ENCODE measurements at regions not wholly inside any gene's neighbourhood (a gene's known extent, or its start where the extent isn't known, plus 50 kb on each side); places are given as distances from the start of the nearest gene placed in this dataset.
A peak's percentile ranks its signal among the peaks of the same experiment; 100 is the strongest.

DNA sequence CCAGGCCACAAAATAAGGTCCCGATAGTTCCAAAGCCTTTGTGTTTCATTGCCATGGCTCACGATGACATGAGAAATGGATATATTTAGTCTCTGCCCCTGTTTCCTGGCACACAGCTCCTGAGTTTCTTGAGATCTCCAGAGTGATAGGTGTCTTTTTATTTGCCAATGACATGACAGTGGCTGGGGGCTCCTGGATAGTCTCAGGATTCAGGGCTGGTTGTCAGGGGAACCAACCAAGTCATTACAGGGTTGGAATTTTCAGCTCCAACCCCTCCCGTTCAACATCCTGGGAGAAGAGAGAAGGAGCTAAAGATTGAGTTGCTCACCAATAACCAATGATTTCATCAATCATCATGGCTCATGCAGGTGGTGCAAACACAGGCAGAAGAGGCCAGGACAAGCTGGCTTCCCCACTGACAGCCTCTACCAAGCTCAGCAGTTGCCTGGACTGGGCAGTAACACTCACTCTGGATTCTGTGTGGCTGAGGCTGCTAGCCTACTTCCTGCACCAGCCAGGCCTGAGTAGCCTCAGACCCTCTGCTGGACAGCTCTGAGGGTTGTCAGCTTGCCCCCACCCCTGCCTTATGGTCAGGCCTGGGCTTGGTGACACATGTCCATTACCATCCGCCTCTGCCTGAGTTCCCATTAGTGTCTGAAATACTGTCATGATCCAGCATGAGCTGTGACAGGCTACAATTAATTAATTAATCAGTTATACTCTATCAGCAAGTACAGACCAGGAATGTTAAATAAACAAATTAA, 534.4 kb upstream of the CDH5 start:
- Histone ChIP-seq H3K56ac (replicated peaks; ENCODE audit: insufficient read length, low read depth, low read length) (no peak overlapping the region), H2AK5ac (ENCODE audit: low read depth, low read length) (no peak overlapping the region), H3K18ac (ENCODE audit: extremely low read depth, low read length) (no peak overlapping the region), H4K5ac (ENCODE audit: insufficient read length, low read depth, low read length) (no peak overlapping the region), H3K23me2 (ENCODE audit: low read depth, low read length) (no peaks in the 10 kb centered on the region), H3K4me1 (replicated peaks in 1 of 4; ENCODE audit: control insufficient read depth in 3 of 4, insufficient read depth in 4 of 4, low read length in 3 of 4) (peaks cover 0 to 2% (median 0%) of the 10 kb centered on the region in 4 experiments; a peak in 1 of 7 replicates), H3K9me3 (ENCODE audit: insufficient read depth in 2 of 2, low read depth in 1 of 2, low read length in 1 of 2) (no peaks in the 10 kb centered on the region), H3K36me3 (ENCODE audit: control insufficient read depth in 2 of 4, insufficient read depth in 4 of 4, low read length in 3 of 4) (no peaks in the 10 kb centered on the region), H3K4me3 (ENCODE audit: extremely low read depth in 1 of 4, insufficient read depth in 2 of 4, low read depth in 3 of 4, low read length in 4 of 4) (no peak overlapping the region), H2AFZ (ENCODE audit: low read length) (no peak overlapping the region; the same call in 1 of the 2 replicates), H4K20me1 (replicated peaks in 1 of 2; ENCODE audit: control insufficient read depth in 1 of 2, insufficient read depth in 2 of 2, low read length in 2 of 2) (no peaks in the 10 kb centered on the region), H3K9ac (replicated peaks in 1 of 4; ENCODE audit: extremely low read depth in 1 of 4, low read depth in 3 of 4, low read length in 3 of 4) (no peak overlapping the region), H3K79me2 (ENCODE audit: control insufficient read depth in 1 of 2, insufficient read depth in 2 of 2, low read length in 2 of 2) (no peaks in the 10 kb centered on the region), H2BK5ac (ENCODE audit: low read depth, low read length) (no peak overlapping the region), H2BK12ac (ENCODE audit: low read depth, low read length) (no peak overlapping the region), H3K14ac (ENCODE audit: insufficient read length) (no peak overlapping the region), H2BK120ac (replicated peaks; ENCODE audit: low read depth, low read length) (no peak overlapping the region), H3K27ac (ENCODE audit: low read depth, low read length) (no peak overlapping the region), H2BK20ac (ENCODE audit: low read length) (0 out of 2 replicates have a peak overlapping the region, but pooled peaks have one; percentile 1), H3K27me3 (replicated peaks in 1 of 4; ENCODE audit: control insufficient read depth in 3 of 4, extremely low read depth in 1 of 4, insufficient read depth in 3 of 4, low read length in 3 of 4) (no peaks in the 10 kb centered on the region), H3K4me2 (ENCODE audit: insufficient read depth in 1 of 2, low read depth in 2 of 2, low read length in 2 of 2) (no peak overlapping the region), H4K91ac (replicated peaks; ENCODE audit: insufficient read length, low read length) (no peak overlapping the region), H3K4ac (replicated peaks; ENCODE audit: insufficient read length, low read depth, low read length) (no peak overlapping the region), H2BK15ac (ENCODE audit: low read length) (no peak overlapping the region; the same call in 1 of the 2 replicates), H3K23ac (ENCODE audit: insufficient read length) (no peak overlapping the region), H4K8ac (ENCODE audit: extremely low read depth, insufficient read depth, low read length) (no peak overlapping the region), H3K79me1 (ENCODE audit: low read depth, low read length) (no peaks in the 10 kb centered on the region)
- 91% methylated on average over 4 of the region's 4 CpGs; no CpG with 5 or more reads in 1 of the 2 experiments for WGBS, 2 experiments (ENCODE audit: extremely low coverage in 1 of 2, insufficient coverage in 1 of 2, insufficient read length in 1 of 2, insufficient replicate concordance in 2 of 2, low coverage in 1 of 2, low lambda C conversion rate in 2 of 2, missing lambda C conversion rate in 1 of 2)
- ChIA-PET POLR2A (ENCODE audit: partially characterized antibody) (no interaction called here), CTCF (ENCODE audit: partially characterized antibody) (interaction anchor here (0.6 to 1.7 kb wide), 5 partner anchors 13 to 254 kb away, joined by 3 to 4 read pairs (median 3); no protein-coding TSS in a partner anchor)
- DNase-seq (ENCODE audit: low read depth in 1 of 2, low spot score in 2 of 2) = no peak
- no peak for FAIRE-seq
- TF ChIP-seq SIX5 (IDR thresholded peaks at IDR 0.05; ENCODE audit: low read depth, low read length) = no peak
- no peak for TF ChIP-seq RNF2 (IDR thresholded peaks at IDR 0.05; ENCODE audit: borderline replicate concordance, low read depth, low read length, missing control alignments, poor library complexity, severe bottlenecking)
- TF ChIP-seq CREB1 (IDR thresholded peaks at IDR 0.05) = no peak
- no peak for TF ChIP-seq SIN3A (conservative IDR thresholded peaks at IDR 0.05 in 1 of 2, IDR thresholded peaks at IDR 0.05 in 1 of 2; ENCODE audit: low read depth in 1 of 2, low read length in 2 of 2)
- TF ChIP-seq PHF8 (conservative IDR thresholded peaks at IDR 0.05; ENCODE audit: low read depth, low read length) = no peak
- TF ChIP-seq GABPA (IDR thresholded peaks at IDR 0.05; ENCODE audit: borderline replicate concordance, insufficient read depth, low read length) = no peak
- TF ChIP-seq, protein P1, sequence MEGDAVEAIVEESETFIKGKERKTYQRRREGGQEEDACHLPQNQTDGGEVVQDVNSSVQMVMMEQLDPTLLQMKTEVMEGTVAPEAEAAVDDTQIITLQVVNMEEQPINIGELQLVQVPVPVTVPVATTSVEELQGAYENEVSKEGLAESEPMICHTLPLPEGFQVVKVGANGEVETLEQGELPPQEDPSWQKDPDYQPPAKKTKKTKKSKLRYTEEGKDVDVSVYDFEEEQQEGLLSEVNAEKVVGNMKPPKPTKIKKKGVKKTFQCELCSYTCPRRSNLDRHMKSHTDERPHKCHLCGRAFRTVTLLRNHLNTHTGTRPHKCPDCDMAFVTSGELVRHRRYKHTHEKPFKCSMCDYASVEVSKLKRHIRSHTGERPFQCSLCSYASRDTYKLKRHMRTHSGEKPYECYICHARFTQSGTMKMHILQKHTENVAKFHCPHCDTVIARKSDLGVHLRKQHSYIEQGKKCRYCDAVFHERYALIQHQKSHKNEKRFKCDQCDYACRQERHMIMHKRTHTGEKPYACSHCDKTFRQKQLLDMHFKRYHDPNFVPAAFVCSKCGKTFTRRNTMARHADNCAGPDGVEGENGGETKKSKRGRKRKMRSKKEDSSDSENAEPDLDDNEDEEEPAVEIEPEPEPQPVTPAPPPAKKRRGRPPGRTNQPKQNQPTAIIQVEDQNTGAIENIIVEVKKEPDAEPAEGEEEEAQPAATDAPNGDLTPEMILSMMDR (IDR thresholded peaks at IDR 0.05; ENCODE audit: control extremely low read depth in 1 of 3, insufficient read depth in 1 of 3, low read depth in 1 of 3, low read length in 3 of 3) = no peak
- TF ChIP-seq HDAC2 (IDR thresholded peaks at IDR 0.05; ENCODE audit: borderline replicate concordance in 1 of 2, low read depth in 2 of 2, low read length in 2 of 2) = no peak

Data from H1 (cell line).